Stimulated activated CD4-positive, alpha-beta T cell treated with anti-CD3 and anti-CD28 coated beads, TNF-alpha, amount 100 ng/mL, for 48 hours (primary cell): ENCODE measurements at regions not wholly inside any gene's neighbourhood (a gene's known extent, or its start where the extent isn't known, plus 50 kb on each side); places are given as distances from the start of the nearest gene placed in this dataset.

Experiments
- DNase-seq, 3 donors: peaks; one replicate each; pipeline ENCODE4 v3.0.0-alpha.2; 2020; ENCODE audit warnings: low read depth in 3 of 3

- DNase-seq = no peak
Measured at GRCh38 chr2:217722883-217723472, 279.8 kb downstream of the TNS1 start.

- no peak for DNase-seq
Measured at GRCh38 chr2:217717646-217718045, 285.1 kb downstream of the TNS1 start.

- no peak for DNase-seq
Measured at GRCh38 chr2:217715484-217715883, 287.3 kb downstream of the TNS1 start.

GRCh38 chr2:217714287-217714751 lies 288.5 kb downstream of the TNS1 start:
- no peak for DNase-seq

GRCh38 chr2:217713395-217714286 lies 289.2 kb downstream of the TNS1 start:
- DNase-seq = peak; percentile 52 to 63 (median 56)

- no peak for DNase-seq
Measured at GRCh38 chr2:217712431-217712830, 290.4 kb downstream of the TNS1 start.

- DNase-seq = no peak
Measured at GRCh38 chr2:217711188-217711587, 291.6 kb downstream of the TNS1 start.

GRCh38 chr2:217710211-217710765 lies 292.5 kb downstream of the TNS1 start:
- DNase-seq = no peak

GRCh38 chr2:217709478-217710210 lies 293.2 kb downstream of the TNS1 start:
- DNase-seq = no peak

GRCh38 chr2:217707131-217707611 lies 295.6 kb downstream of the TNS1 start:
- DNase-seq = no peak

GRCh38 chr2:217706513-217706912 lies 296.3 kb downstream of the TNS1 start:
- no peak for DNase-seq

GRCh38 chr2:217706095-217706494 lies 296.7 kb downstream of the TNS1 start:
- no peak for DNase-seq

- DNase-seq = no peak
Measured at GRCh38 chr2:217705461-217705860, 297.3 kb downstream of the TNS1 start.

- DNase-seq = no peak
Measured at GRCh38 chr2:217703999-217704398, 298.8 kb downstream of the TNS1 start.

- DNase-seq = no peak
Measured at GRCh38 chr2:217703102-217703501, 299.7 kb downstream of the TNS1 start.

GRCh38 chr2:217701622-217702021 lies 301.2 kb downstream of the TNS1 start:
- no peak for DNase-seq

GRCh38 chr2:217698691-217699090 lies 304.1 kb downstream of the TNS1 start:
- DNase-seq = no peak

GRCh38 chr2:217695033-217695520 lies 307.7 kb downstream of the TNS1 start:
- DNase-seq = no peak

- DNase-seq = no peak
Measured at GRCh38 chr2:217694291-217694690, 308.5 kb downstream of the TNS1 start.

- DNase-seq = no peak
Measured at GRCh38 chr2:217693363-217693762, 309.4 kb downstream of the TNS1 start.

GRCh38 chr2:217691920-217692666 lies 310.7 kb downstream of the TNS1 start:
- no peak for DNase-seq
